ENCODE measurements at regions not wholly inside any gene's neighbourhood (a gene's known extent, or its start where the extent isn't known, plus 50 kb on each side); places are given as distances from the start of the nearest gene placed in this dataset.

DNA sequence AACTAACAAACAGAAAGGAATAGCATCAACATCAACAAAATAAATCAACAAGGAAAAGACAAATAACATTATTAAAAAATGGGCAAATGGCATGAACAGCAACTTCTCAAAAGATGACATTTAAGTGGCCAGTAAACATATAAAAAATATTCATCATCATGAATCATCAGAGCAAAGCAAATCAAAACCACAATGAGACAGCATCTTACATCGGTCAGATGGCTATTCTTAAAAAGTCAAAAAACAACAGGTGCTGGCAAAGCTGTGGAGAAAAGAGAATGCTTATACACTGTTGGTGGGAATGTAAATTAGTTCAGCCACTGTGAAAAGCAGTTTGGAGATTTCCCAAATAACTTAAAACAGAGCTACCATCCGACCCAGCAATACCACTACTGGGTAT, 327.1 kb downstream of the CMPK2 start:
- Mint-ChIP-seq H3K27ac (no peak overlapping the region), H3K27me3 (peaks cover 4 to 23% (median 16%) of the 10 kb centered on the region in 5 donors), H3K36me3 (no peaks in the 10 kb centered on the region), H3K9me3 (peaks cover 0 to 3% (median 0%) of the 10 kb centered on the region in 9 donors), H3K4me3 (no peak overlapping the region), H3K4me1 (no peaks in the 10 kb centered on the region)
- POLR2A ChIA-PET: no interaction called here
- DNase-seq (no peak), ATAC-seq (no peak)

DNA sequence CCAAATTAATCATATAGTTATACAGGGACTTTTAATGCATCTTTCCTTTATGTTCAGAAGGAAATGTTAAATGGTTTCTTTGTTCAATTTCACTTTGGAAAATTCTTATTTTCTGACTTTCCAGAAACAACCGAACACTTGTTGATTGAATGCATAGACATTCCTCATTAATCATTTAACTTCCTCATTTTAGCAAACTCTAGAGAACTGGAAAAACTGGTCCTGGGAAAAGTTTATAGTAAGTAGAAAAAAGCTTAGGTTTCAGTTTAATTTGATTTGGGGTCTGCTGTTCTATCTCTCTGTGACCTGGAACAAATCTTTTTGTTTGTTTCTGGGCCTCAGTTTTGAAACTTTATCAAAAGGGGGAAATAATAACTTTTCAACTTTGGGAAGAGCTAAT, 320.4 kb downstream of the CMPK2 start:
- H3K4me3 Mint-ChIP-seq: no peak overlapping the region
- DNase-seq (no peak), ATAC-seq (no peak)
- H3K4me1 Mint-ChIP-seq: no peaks in the 10 kb centered on the region
- peaks cover 0 to 13% (median 0%) of the 10 kb centered on the region in 9 donors for H3K9me3 Mint-ChIP-seq
- POLR2A ChIA-PET: no interaction called here
- H3K36me3 Mint-ChIP-seq: peaks cover 0 to 4% (median 0%) of the 10 kb centered on the region in 3 donors
- H3K27me3 Mint-ChIP-seq: peaks cover 0 to 11% (median 2%) of the 10 kb centered on the region in 5 donors
- no peak overlapping the region for H3K27ac Mint-ChIP-seq

DNA sequence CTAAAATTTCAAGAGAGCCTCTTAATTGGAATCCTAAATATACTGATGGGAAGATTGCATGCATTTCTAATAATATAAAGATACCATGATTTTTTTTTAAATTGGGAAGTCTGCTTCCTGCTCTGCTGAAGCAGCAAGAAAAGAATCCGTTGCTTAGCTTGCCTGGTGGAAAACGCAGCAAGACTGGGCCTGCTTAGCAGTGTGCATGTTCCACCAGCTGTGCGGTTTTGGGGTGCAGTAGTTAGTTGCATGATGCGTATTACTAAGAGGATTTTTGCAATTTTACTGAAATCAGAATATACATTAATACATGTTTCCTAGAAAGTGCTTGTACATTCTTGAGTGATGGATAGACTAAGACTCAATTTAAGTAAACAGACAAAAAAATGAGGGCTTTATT, 319.9 kb downstream of the CMPK2 start:
- POLR2A ChIA-PET: no interaction called here
- Mint-ChIP-seq H3K27me3 (peaks cover 0 to 11% (median 2%) of the 10 kb centered on the region in 5 donors), H3K4me3 (no peak overlapping the region), H3K27ac (no peak overlapping the region), H3K9me3 (peaks cover 0 to 16% (median 0%) of the 10 kb centered on the region in 9 donors), H3K36me3 (peaks cover 0 to 4% (median 0%) of the 10 kb centered on the region in 3 donors), H3K4me1 (no peaks in the 10 kb centered on the region)
- ATAC-seq: no peak
- DNase-seq: no peak

- H3K4me3 Mint-ChIP-seq: no peak overlapping the region
- H3K27ac Mint-ChIP-seq: no peak overlapping the region
- peaks cover 0 to 16% (median 0%) of the 10 kb centered on the region in 9 donors for H3K9me3 Mint-ChIP-seq
- POLR2A ChIA-PET: no interaction called here
- peaks cover 1 to 8% (median 5%) of the 10 kb centered on the region in 5 donors for H3K27me3 Mint-ChIP-seq
- ATAC-seq (no peak), DNase-seq (no peak)
- H3K36me3 Mint-ChIP-seq: peaks cover 0 to 3% (median 0%) of the 10 kb centered on the region in 3 donors
- H3K4me1 Mint-ChIP-seq: no peaks in the 10 kb centered on the region
Measured at GRCh38 chr2:6554466-6554865, 311.2 kb downstream of the CMPK2 start.

GRCh38 chr2:6556755-6557154, 309.0 kb downstream of the CMPK2 start:
- no peak for ATAC-seq
- H3K36me3 Mint-ChIP-seq: no peaks in the 10 kb centered on the region
- peaks cover 0 to 13% (median 2%) of the 10 kb centered on the region in 5 donors for H3K27me3 Mint-ChIP-seq

DNA sequence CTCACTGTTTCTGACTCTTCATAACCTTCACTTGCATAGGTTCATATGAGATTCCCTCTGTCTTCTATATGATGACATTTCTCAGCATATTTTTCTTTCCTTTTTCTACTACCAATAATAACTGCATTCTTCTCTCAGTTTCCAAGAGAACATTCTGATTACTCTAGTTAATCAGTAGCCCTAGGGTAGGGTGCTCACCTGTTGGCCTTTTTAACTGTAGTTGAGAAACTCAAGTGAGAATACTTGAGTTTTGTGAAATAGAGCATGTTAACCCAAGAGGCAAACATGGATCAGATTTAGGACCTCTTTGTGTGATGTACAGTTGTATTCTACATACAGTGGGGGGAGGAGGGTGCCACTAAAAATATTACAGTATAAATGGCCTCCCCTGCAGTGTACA, 308.0 kb downstream of the CMPK2 start:
- Mint-ChIP-seq H3K9me3 (peaks cover 0 to 8% (median 0%) of the 10 kb centered on the region in 9 donors), H3K36me3 (no peaks in the 10 kb centered on the region), H3K27me3 (peaks cover 0 to 13% (median 2%) of the 10 kb centered on the region in 5 donors), H3K4me1 (no peaks in the 10 kb centered on the region), H3K27ac (no peak overlapping the region), H3K4me3 (no peak overlapping the region)
- ATAC-seq (no peak), DNase-seq (no peak)
- POLR2A ChIA-PET: no interaction called here

More at GRCh38 chr2:6556755-6557154, 309.0 kb downstream of the CMPK2 start:
- no peak overlapping the region for H3K4me3 Mint-ChIP-seq
- H3K4me1 Mint-ChIP-seq: no peaks in the 10 kb centered on the region
- POLR2A ChIA-PET: no interaction called here
- no peak for DNase-seq
- peaks cover 0 to 8% (median 0%) of the 10 kb centered on the region in 9 donors for H3K9me3 Mint-ChIP-seq
- no peak overlapping the region for H3K27ac Mint-ChIP-seq

DNA sequence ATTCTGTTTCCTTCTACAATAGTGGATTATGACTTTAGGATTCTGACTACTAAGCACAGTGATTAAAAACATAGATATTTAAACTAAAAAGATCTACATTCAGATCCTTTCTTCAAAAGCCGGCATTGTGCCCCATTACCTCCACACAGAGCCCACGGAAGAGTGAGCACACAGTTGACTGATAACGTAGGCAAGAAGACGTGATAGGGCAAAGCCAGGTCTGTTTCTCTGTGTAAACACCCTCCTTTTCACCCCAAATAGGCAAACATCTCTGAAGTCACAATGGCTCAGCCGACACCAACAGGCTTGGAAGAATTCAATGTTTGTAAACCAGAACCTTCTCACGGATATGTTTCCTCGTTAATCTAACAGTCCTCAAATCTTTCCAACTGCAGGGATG, 302.9 kb downstream of the CMPK2 start:
- peaks cover 0 to 2% (median 0%) of the 10 kb centered on the region in 9 donors for H3K9me3 Mint-ChIP-seq
- POLR2A ChIA-PET: no interaction called here
- H3K4me3 Mint-ChIP-seq: no peak overlapping the region
- no peaks in the 10 kb centered on the region for H3K36me3 Mint-ChIP-seq
- DNase-seq (no peak), ATAC-seq (no peak)
- H3K27me3 Mint-ChIP-seq: peaks cover 1 to 25% (median 4%) of the 10 kb centered on the region in 5 donors
- no peaks in the 10 kb centered on the region for H3K4me1 Mint-ChIP-seq
- H3K27ac Mint-ChIP-seq: no peak overlapping the region

DNA sequence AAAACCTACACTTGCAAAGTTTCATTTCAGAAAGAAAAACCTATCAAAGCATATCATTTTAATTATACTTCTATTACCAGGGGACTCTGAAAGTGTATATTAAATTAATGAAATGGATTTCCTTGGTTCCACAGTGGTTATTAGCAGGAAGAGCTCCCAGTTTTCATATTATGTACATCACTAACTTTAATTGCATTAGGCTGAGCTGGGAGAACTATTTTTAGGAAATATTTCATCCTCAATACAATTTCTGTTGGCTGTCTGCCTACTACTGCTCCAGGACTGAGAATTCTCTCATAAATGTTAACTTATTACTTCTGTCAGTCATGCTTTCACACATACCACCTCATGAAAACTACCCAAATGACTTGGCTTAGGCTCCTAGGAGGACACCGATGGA, 301.4 kb downstream of the CMPK2 start:
- POLR2A ChIA-PET: no interaction called here
- Mint-ChIP-seq H3K27ac (no peak overlapping the region), H3K4me3 (no peak overlapping the region), H3K4me1 (no peaks in the 10 kb centered on the region), H3K36me3 (no peaks in the 10 kb centered on the region), H3K27me3 (peaks cover 1 to 35% (median 7%) of the 10 kb centered on the region in 5 donors), H3K9me3 (peaks cover 0 to 2% (median 0%) of the 10 kb centered on the region in 9 donors)
- no peak for DNase-seq
- no peak for ATAC-seq

- Mint-ChIP-seq H3K9me3 (peaks cover 0 to 13% (median 0%) of the 10 kb centered on the region in 9 donors), H3K4me3 (no peak overlapping the region), H3K4me1 (no peaks in the 10 kb centered on the region), H3K36me3 (peaks cover 0 to 4% (median 0%) of the 10 kb centered on the region in 3 donors), H3K27ac (no peak overlapping the region), H3K27me3 (peaks cover 7 to 24% (median 11%) of the 10 kb centered on the region in 5 donors)
- DNase-seq: no peak
- POLR2A ChIA-PET: no interaction called here
- no peak for ATAC-seq
Measured at GRCh38 chr2:6574121-6574520, 291.6 kb downstream of the CMPK2 start.

- ATAC-seq (no peak), DNase-seq (no peak)
- Mint-ChIP-seq H3K27me3 (peaks cover 10 to 16% (median 11%) of the 10 kb centered on the region in 5 donors), H3K36me3 (no peaks in the 10 kb centered on the region), H3K27ac (no peak overlapping the region), H3K4me1 (no peaks in the 10 kb centered on the region), H3K9me3 (peaks cover 0 to 5% (median 0%) of the 10 kb centered on the region in 9 donors), H3K4me3 (no peak overlapping the region)
- POLR2A ChIA-PET: no interaction called here
Measured at GRCh38 chr2:6576302-6576701, 289.4 kb downstream of the CMPK2 start.

DNA sequence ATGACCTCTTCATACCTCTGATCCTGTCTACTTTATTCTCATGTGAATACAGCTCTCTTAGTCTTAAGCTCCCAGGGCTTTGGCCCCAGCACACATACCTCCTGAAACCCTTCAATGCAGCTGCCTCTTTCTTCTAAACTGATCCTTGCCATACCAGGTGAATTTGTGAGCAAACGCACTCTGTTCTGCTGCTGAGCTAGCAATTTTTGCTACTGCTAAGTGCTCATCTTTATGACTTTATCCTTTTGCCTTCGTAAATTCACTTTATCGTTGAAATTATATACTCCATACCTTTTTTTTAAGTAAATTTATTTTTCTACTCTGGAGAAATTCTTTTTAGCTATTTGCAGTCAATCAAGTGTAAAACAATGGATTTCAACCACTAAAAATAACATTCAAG, 287.7 kb downstream of the CMPK2 start:
- Mint-ChIP-seq H3K4me1 (no peaks in the 10 kb centered on the region), H3K27ac (no peak overlapping the region), H3K36me3 (no peaks in the 10 kb centered on the region), H3K4me3 (no peak overlapping the region), H3K27me3 (peaks cover 0 to 13% (median 10%) of the 10 kb centered on the region in 5 donors), H3K9me3 (no peaks in the 10 kb centered on the region)
- ATAC-seq (no peak), DNase-seq (no peak)
- POLR2A ChIA-PET: no interaction called here

- peaks cover 0 to 13% (median 10%) of the 10 kb centered on the region in 5 donors for H3K27me3 Mint-ChIP-seq
- no peaks in the 10 kb centered on the region for H3K9me3 Mint-ChIP-seq
- DNase-seq (no peak), ATAC-seq (no peak)
- H3K4me1 Mint-ChIP-seq: no peaks in the 10 kb centered on the region
- POLR2A ChIA-PET: no interaction called here
- H3K4me3 Mint-ChIP-seq: no peak overlapping the region
- no peaks in the 10 kb centered on the region for H3K36me3 Mint-ChIP-seq
- H3K27ac Mint-ChIP-seq: no peak overlapping the region
Measured at GRCh38 chr2:6578416-6578815, 287.3 kb downstream of the CMPK2 start.

DNA sequence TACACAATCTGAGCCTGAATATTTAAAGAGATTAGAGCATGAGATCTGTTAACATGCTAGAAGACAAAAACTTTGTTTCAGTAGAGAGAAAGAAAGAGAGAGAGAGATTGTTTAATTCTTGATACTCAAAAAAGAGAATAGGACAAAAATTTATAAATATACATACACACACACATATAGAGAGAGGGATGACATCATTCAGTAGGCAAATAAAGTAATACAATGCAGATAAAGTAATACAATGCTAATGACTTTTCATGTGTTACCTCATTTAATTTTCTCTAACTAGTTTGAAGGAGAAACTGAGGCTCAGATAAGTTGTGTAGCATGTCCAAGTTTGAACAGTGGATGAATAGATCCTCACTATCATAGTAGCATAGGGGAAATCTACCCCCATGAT, 286.4 kb downstream of the CMPK2 start:
- peaks cover 0 to 13% (median 10%) of the 10 kb centered on the region in 5 donors for H3K27me3 Mint-ChIP-seq
- H3K27ac Mint-ChIP-seq: no peak overlapping the region
- POLR2A ChIA-PET: no interaction called here
- no peak overlapping the region for H3K4me3 Mint-ChIP-seq
- DNase-seq (no peak), ATAC-seq (no peak)
- H3K9me3 Mint-ChIP-seq: no peaks in the 10 kb centered on the region
- no peaks in the 10 kb centered on the region for H3K4me1 Mint-ChIP-seq
- H3K36me3 Mint-ChIP-seq: no peaks in the 10 kb centered on the region

- Mint-ChIP-seq H3K27ac (no peak overlapping the region), H3K4me1 (no peaks in the 10 kb centered on the region), H3K36me3 (no peaks in the 10 kb centered on the region), H3K27me3 (peaks cover 0 to 13% (median 10%) of the 10 kb centered on the region in 5 donors), H3K9me3 (peaks cover 0 to 2% (median 0%) of the 10 kb centered on the region in 9 donors), H3K4me3 (no peak overlapping the region)
- POLR2A ChIA-PET: no interaction called here
- ATAC-seq (no peak), DNase-seq (no peak)
Measured at GRCh38 chr2:6580982-6581381, 284.7 kb downstream of the CMPK2 start.
